ENCODE measurements at regions not wholly inside any gene's neighbourhood (a gene's known extent, or its start where the extent isn't known, plus 50 kb on each side); places are given as distances from the start of the nearest gene placed in this dataset.

DNA sequence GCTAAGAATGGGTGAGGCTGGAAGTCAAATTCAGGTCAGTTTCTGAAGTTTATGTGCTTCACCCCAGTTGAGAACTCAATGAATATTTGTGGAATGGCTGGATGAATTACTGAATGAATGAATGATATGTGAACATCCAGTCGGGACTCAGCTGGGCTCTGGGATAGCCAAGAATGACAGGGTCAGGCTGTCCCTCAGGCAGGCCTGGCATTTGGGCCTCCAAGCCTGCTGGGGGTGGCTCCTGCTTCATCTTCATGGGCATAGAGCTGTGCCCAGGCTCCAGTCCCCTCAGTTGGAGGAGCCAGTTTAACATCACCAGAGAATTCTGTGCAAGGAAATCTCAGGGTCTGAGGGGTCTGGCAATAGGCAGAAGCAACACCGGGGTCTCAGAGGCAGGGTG, 185.8 kb downstream of the PHETA1 start:
- no peak overlapping the region for H3K9ac ChIP-seq (replicated peaks in 1 of 4; ENCODE audit: extremely low read depth in 1 of 4, low read depth in 3 of 4, low read length in 3 of 4)
- H2BK15ac ChIP-seq (ENCODE audit: low read length) = no peak overlapping the region
- no peaks in the 10 kb centered on the region for H3K79me2 ChIP-seq (ENCODE audit: control insufficient read depth in 1 of 2, insufficient read depth in 2 of 2, low read length in 2 of 2)
- no peak overlapping the region for H3K4me3 ChIP-seq (ENCODE audit: extremely low read depth in 1 of 4, insufficient read depth in 2 of 4, low read depth in 3 of 4, low read length in 4 of 4)
- H3K79me1 ChIP-seq (ENCODE audit: low read depth, low read length) = no peaks in the 10 kb centered on the region
- H3K23me2 ChIP-seq (ENCODE audit: low read depth, low read length) = no peaks in the 10 kb centered on the region; the same call in 1 of the 2 replicates
- 91% methylated on average over 2 of the region's 2 CpGs; no CpG with 5 or more reads in 1 of the 2 experiments for WGBS, 2 experiments (ENCODE audit: extremely low coverage in 1 of 2, insufficient coverage in 1 of 2, insufficient read length in 1 of 2, insufficient replicate concordance in 2 of 2, low coverage in 1 of 2, low lambda C conversion rate in 2 of 2, missing lambda C conversion rate in 1 of 2)
- H3K27ac ChIP-seq (ENCODE audit: low read depth, low read length) = no peak overlapping the region
- no peak overlapping the region for H3K23ac ChIP-seq (ENCODE audit: insufficient read length)
- peaks cover 2 to 9% of the 10 kb centered on the region in 2 experiments for H4K20me1 ChIP-seq (replicated peaks in 1 of 2; ENCODE audit: control insufficient read depth in 1 of 2, insufficient read depth in 2 of 2, low read length in 2 of 2)
- no peak for DNase-seq (ENCODE audit: low read depth in 1 of 2, low spot score in 2 of 2)
- H3K4me1 ChIP-seq (replicated peaks in 1 of 4; ENCODE audit: control insufficient read depth in 3 of 4, insufficient read depth in 4 of 4, low read length in 3 of 4) = no peaks in the 10 kb centered on the region; a peak in 4 of 7 replicates
- H2BK20ac ChIP-seq (ENCODE audit: low read length) = no peak overlapping the region
- H2AFZ ChIP-seq (ENCODE audit: low read length) = no peak overlapping the region
- H2AK5ac ChIP-seq (ENCODE audit: low read depth, low read length) = no peak overlapping the region
- no peak overlapping the region for H3K4ac ChIP-seq (replicated peaks; ENCODE audit: insufficient read length, low read depth, low read length)
- H3K9me3 ChIP-seq (ENCODE audit: insufficient read depth in 2 of 2, low read depth in 1 of 2, low read length in 1 of 2) = no peaks in the 10 kb centered on the region
- no peak overlapping the region for H3K56ac ChIP-seq (replicated peaks; ENCODE audit: insufficient read length, low read depth, low read length)
- no peak overlapping the region for H2BK12ac ChIP-seq (ENCODE audit: low read depth, low read length)
- H4K8ac ChIP-seq (ENCODE audit: extremely low read depth, insufficient read depth, low read length) = no peak overlapping the region
- H2BK5ac ChIP-seq (ENCODE audit: low read depth, low read length) = no peak overlapping the region
- H3K18ac ChIP-seq (ENCODE audit: extremely low read depth, low read length) = no peak overlapping the region
- no peak overlapping the region for H4K5ac ChIP-seq (ENCODE audit: insufficient read length, low read depth, low read length)
- no peak for FAIRE-seq
- H3K27me3 ChIP-seq (replicated peaks in 1 of 4; ENCODE audit: control insufficient read depth in 3 of 4, extremely low read depth in 1 of 4, insufficient read depth in 3 of 4, low read length in 3 of 4) = no peaks in the 10 kb centered on the region; a peak in 1 of 7 replicates
- no peak overlapping the region for H2BK120ac ChIP-seq (replicated peaks; ENCODE audit: low read depth, low read length)
- H3K36me3 ChIP-seq (ENCODE audit: control insufficient read depth in 2 of 4, insufficient read depth in 4 of 4, low read length in 3 of 4) = no peaks in the 10 kb centered on the region
- CTCF ChIA-PET (ENCODE audit: partially characterized antibody) = interaction anchor here (0.9 to 1.4 kb wide), 6 partner anchors 15 to 218 kb away, joined by 3 to 5 read pairs (median 3); no protein-coding TSS in a partner anchor
- POLR2A ChIA-PET (ENCODE audit: partially characterized antibody) = no interaction called here
- H3K4me2 ChIP-seq (ENCODE audit: insufficient read depth in 1 of 2, low read depth in 2 of 2, low read length in 2 of 2) = no peak overlapping the region
- H3K14ac ChIP-seq (ENCODE audit: insufficient read length) = no peak overlapping the region
- no peak overlapping the region for H4K91ac ChIP-seq (replicated peaks; ENCODE audit: insufficient read length, low read length)
- TF ChIP-seq ASH2L (IDR thresholded peaks at IDR 0.05; ENCODE audit: low read length) (no peak), KDM4A (IDR thresholded peaks at IDR 0.05; ENCODE audit: low read depth, low read length, severe bottlenecking) (no peak), TCF12 (IDR thresholded peaks at IDR 0.05; ENCODE audit: low read depth, low read length) (no peak), SRF (IDR thresholded peaks at IDR 0.05; ENCODE audit: low read depth, low read length) (no peak), SIX5 (IDR thresholded peaks at IDR 0.05; ENCODE audit: low read depth, low read length) (no peak), BACH1 (IDR thresholded peaks at IDR 0.05; ENCODE audit: low read length) (no peak), KDM5A (IDR thresholded peaks at IDR 0.05; ENCODE audit: low read length) (no peak), TEAD4 (IDR thresholded peaks at IDR 0.05; ENCODE audit: low read depth, low read length) (no peak), YY1 (IDR thresholded peaks at IDR 0.05; ENCODE audit: low read depth, low read length) (no peak), EZH2 (IDR thresholded peaks at IDR 0.05; ENCODE audit: low read depth, low read length, severe bottlenecking) (no peak), GABPA (IDR thresholded peaks at IDR 0.05; ENCODE audit: borderline replicate concordance, insufficient read depth, low read length) (no peak)
- TF ChIP-seq, protein P1, sequence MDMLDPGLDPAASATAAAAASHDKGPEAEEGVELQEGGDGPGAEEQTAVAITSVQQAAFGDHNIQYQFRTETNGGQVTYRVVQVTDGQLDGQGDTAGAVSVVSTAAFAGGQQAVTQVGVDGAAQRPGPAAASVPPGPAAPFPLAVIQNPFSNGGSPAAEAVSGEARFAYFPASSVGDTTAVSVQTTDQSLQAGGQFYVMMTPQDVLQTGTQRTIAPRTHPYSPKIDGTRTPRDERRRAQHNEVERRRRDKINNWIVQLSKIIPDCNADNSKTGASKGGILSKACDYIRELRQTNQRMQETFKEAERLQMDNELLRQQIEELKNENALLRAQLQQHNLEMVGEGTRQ (IDR thresholded peaks at IDR 0.05; ENCODE audit: low read length) = no peak
- TF ChIP-seq, protein P2, sequence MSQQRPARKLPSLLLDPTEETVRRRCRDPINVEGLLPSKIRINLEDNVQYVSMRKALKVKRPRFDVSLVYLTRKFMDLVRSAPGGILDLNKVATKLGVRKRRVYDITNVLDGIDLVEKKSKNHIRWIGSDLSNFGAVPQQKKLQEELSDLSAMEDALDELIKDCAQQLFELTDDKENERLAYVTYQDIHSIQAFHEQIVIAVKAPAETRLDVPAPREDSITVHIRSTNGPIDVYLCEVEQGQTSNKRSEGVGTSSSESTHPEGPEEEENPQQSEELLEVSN (IDR thresholded peaks at IDR 0.05) = no peak
- TF ChIP-seq, protein P3, sequence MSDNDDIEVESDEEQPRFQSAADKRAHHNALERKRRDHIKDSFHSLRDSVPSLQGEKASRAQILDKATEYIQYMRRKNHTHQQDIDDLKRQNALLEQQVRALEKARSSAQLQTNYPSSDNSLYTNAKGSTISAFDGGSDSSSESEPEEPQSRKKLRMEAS (IDR thresholded peaks at IDR 0.05) = no peak
